ENCODE measurements at regions not wholly inside any gene's neighbourhood (a gene's known extent, or its start where the extent isn't known, plus 50 kb on each side); places are given as distances from the start of the nearest gene placed in this dataset.

- intact Hi-C loops (cut with micrococcal nuclease; ENCODE audit: unreplicated experiment) = no loop called here
- no peaks in the 10 kb centered on the region for H3K4me1 Mint-ChIP-seq (ENCODE audit: low read depth, unreplicated experiment)
- CTCF ChIA-PET = no interaction called here
These were observed 265.1 kb downstream of the ETAA1 start for GRCh38 chr2:67662222-67662621.

GRCh38 chr2:67663776-67664175 lies 266.6 kb downstream of the ETAA1 start:
- intact Hi-C loops (cut with micrococcal nuclease; ENCODE audit: unreplicated experiment) = no loop called here
- Histone ChIP-seq H3K36me3 (ENCODE audit: control insufficient read depth, insufficient read depth, low read length) (no peaks in the 10 kb centered on the region), H3K4me3 (ENCODE audit: low read depth, low read length) (no peak overlapping the region), H3K9me3 (no peaks in the 10 kb centered on the region), H3K4me1 (no peaks in the 10 kb centered on the region), H3K27me3 (replicated peaks; ENCODE audit: control insufficient read depth, insufficient read depth, low read length) (no peaks in the 10 kb centered on the region)
- TF ChIP-seq CTCF (IDR thresholded peaks at IDR 0.05; ENCODE audit: insufficient read depth in 1 of 2, low read depth in 1 of 2, low read length in 1 of 2, severe bottlenecking in 1 of 2, unreplicated experiment in 1 of 2) = no peak
- no peaks in the 10 kb centered on the region for H3K9me3 Mint-ChIP-seq (ENCODE audit: unreplicated experiment)
- H3K36me3 Mint-ChIP-seq (ENCODE audit: insufficient read depth, unreplicated experiment) = no peaks in the 10 kb centered on the region
- POLR2A ChIA-PET = no interaction called here
- no TSS peak for BruUV-seq (replicated peaks)
- CTCF ChIA-PET = no interaction called here
- no peak overlapping the region for H3K4me3 Mint-ChIP-seq (ENCODE audit: unreplicated experiment)
- H3K27ac Mint-ChIP-seq (ENCODE audit: unreplicated experiment) = no peak overlapping the region
- no peak for DNase-seq
- no peaks in the 10 kb centered on the region for H3K4me1 Mint-ChIP-seq (ENCODE audit: low read depth, unreplicated experiment)
- H3K27me3 Mint-ChIP-seq (ENCODE audit: insufficient read depth, unreplicated experiment) = peaks cover 2% of the 10 kb centered on the region

More at GRCh38 chr2:67662222-67662621, 265.1 kb downstream of the ETAA1 start:
- Histone ChIP-seq H3K4me1 (no peaks in the 10 kb centered on the region; the same call in 1 of the 2 replicates), H3K27me3 (replicated peaks; ENCODE audit: control insufficient read depth, insufficient read depth, low read length) (no peaks in the 10 kb centered on the region), H3K4me3 (ENCODE audit: low read depth, low read length) (no peak overlapping the region), H3K36me3 (ENCODE audit: control insufficient read depth, insufficient read depth, low read length) (no peaks in the 10 kb centered on the region), H3K9me3 (no peaks in the 10 kb centered on the region)
- H3K27me3 Mint-ChIP-seq (ENCODE audit: insufficient read depth, unreplicated experiment) = peaks cover 2% of the 10 kb centered on the region
- H3K9me3 Mint-ChIP-seq (ENCODE audit: unreplicated experiment) = no peaks in the 10 kb centered on the region
- no peak overlapping the region for H3K4me3 Mint-ChIP-seq (ENCODE audit: unreplicated experiment)
- H3K27ac Mint-ChIP-seq (ENCODE audit: unreplicated experiment) = no peak overlapping the region
- DNase-seq = no peak
- POLR2A ChIA-PET = no interaction called here
- no TSS peak for BruUV-seq (replicated peaks)
- TF ChIP-seq CTCF (IDR thresholded peaks at IDR 0.05; ENCODE audit: insufficient read depth in 1 of 2, low read depth in 1 of 2, low read length in 1 of 2, severe bottlenecking in 1 of 2, unreplicated experiment in 1 of 2) = no peak
- no peaks in the 10 kb centered on the region for H3K36me3 Mint-ChIP-seq (ENCODE audit: insufficient read depth, unreplicated experiment)

- intact Hi-C loops (cut with micrococcal nuclease; ENCODE audit: unreplicated experiment) = no loop called here
- ChIA-PET POLR2A (no interaction called here), CTCF (no interaction called here)
- Histone ChIP-seq H3K36me3 (ENCODE audit: control insufficient read depth, insufficient read depth, low read length) (no peaks in the 10 kb centered on the region), H3K4me3 (ENCODE audit: low read depth, low read length) (no peak overlapping the region), H3K27me3 (replicated peaks; ENCODE audit: control insufficient read depth, insufficient read depth, low read length) (no peaks in the 10 kb centered on the region), H3K9me3 (no peaks in the 10 kb centered on the region), H3K4me1 (no peaks in the 10 kb centered on the region)
- no TSS peak for BruUV-seq (replicated peaks)
- Mint-ChIP-seq H3K27me3 (ENCODE audit: insufficient read depth, unreplicated experiment) (peaks cover 2% of the 10 kb centered on the region), H3K36me3 (ENCODE audit: insufficient read depth, unreplicated experiment) (no peaks in the 10 kb centered on the region), H3K9me3 (ENCODE audit: unreplicated experiment) (no peaks in the 10 kb centered on the region), H3K27ac (ENCODE audit: unreplicated experiment) (no peak overlapping the region), H3K4me3 (ENCODE audit: unreplicated experiment) (no peak overlapping the region), H3K4me1 (ENCODE audit: low read depth, unreplicated experiment) (no peaks in the 10 kb centered on the region)
- DNase-seq = no peak
- TF ChIP-seq CTCF (IDR thresholded peaks at IDR 0.05; ENCODE audit: insufficient read depth in 1 of 2, low read depth in 1 of 2, low read length in 1 of 2, severe bottlenecking in 1 of 2, unreplicated experiment in 1 of 2) = no peak
These were observed 269.4 kb downstream of the ETAA1 start for GRCh38 chr2:67666386-67667053.
